ENCODE measurements at regions not wholly inside any gene's neighbourhood (a gene's known extent, or its start where the extent isn't known, plus 50 kb on each side); places are given as distances from the start of the nearest gene placed in this dataset.
"Not testable (repeated sequence)": the region's sequence is repeated elsewhere in the genome, so short reads cannot be mapped to it uniquely, and the experiment has no call there.

GRCh38 chr2:158866082-158866481, 71.0 kb downstream of the DAPL1 start:
- not testable (repeated sequence) for FAIRE-seq; DNase-seq (ENCODE audit: insufficient read length, low spot score)

- FAIRE-seq; DNase-seq (ENCODE audit: insufficient read length, low spot score): not testable (repeated sequence)
These were observed 72.5 kb downstream of the DAPL1 start for GRCh38 chr2:158867531-158868191.

DNA sequence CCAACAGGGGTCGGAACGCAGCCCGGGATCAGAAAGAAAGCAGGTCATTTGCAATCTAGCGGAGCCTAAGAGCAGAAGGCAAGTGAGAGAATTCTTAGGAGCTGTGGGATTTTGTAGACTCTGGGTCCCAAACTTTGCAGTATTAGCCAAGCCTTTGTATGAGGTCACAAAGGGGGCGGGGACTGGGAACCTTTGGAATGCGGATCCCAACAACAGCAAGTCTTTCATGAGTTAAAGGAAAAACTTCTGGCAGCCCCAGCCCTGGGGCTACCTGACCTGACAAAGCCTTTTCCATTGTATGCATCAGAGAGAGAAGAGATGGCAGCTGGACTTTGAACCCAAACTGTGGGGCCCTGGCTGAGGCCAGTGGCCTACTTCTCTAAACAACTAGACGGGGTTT, 73.3 kb downstream of the DAPL1 start:
- DNase-seq (ENCODE audit: insufficient read length, low spot score); FAIRE-seq: not testable (repeated sequence)

- not testable (repeated sequence) for FAIRE-seq; DNase-seq (ENCODE audit: insufficient read length, low spot score)
These were observed 74.0 kb downstream of the DAPL1 start for GRCh38 chr2:158869122-158869521.

- FAIRE-seq; DNase-seq (ENCODE audit: insufficient read length, low spot score): not testable (repeated sequence)
These were observed 74.5 kb downstream of the DAPL1 start for GRCh38 chr2:158869609-158870008.

- FAIRE-seq: no peak
These were observed 82.9 kb downstream of the DAPL1 start for GRCh38 chr2:158878003-158878402.

GRCh38 chr2:158879229-158879903, 84.2 kb downstream of the DAPL1 start:
- no peak for FAIRE-seq
- no peak for DNase-seq (ENCODE audit: insufficient read length, low spot score)

More at GRCh38 chr2:158878003-158878402, 82.9 kb downstream of the DAPL1 start:
- DNase-seq (ENCODE audit: insufficient read length, low spot score): no peak

DNA sequence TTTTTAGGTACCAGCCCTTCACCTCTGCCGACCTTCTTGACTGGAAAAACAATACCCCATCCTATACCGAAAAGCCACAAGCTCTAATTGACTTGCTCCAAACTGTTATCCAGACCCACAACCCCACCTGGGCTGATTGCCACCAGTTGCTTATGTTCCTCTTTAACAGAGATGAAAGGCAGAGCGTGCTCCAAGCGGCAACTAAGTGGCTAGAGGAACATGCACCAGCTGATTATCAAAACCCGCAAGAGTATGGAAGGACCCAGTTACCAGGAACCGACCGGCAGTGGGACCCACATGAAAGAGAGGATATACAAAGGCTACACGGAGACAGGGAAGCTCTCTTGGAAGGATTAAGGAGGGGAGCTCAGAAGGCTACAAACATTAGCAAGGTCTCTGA, 86.1 kb upstream of the TANC1 start:
- DNase-seq (ENCODE audit: insufficient read length, low spot score) (no peak), FAIRE-seq (no peak)

DNA sequence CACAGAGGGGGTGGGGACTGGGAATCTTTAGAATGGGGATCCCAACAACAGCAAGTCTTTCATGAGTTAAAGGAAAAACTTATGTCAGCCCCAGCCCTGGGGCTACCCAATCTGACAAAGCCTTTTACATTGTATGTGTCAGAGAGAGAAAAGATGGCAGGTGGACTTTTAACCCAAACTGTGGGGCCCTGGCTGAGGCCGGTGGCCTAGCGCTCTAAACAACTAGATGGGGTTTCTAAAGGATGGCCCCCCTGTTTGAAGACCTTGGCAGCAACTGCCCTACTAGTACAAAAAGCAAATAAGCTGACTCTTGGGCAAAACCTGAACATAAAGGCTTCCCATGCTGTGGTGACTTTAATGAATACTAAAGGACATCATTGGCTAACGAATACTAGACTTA, 83.9 kb upstream of the TANC1 start:
- not testable (repeated sequence) for FAIRE-seq; DNase-seq (ENCODE audit: insufficient read length, low spot score)

- not testable (repeated sequence) for FAIRE-seq; DNase-seq (ENCODE audit: insufficient read length, low spot score)
These were observed 83.3 kb upstream of the TANC1 start for GRCh38 chr2:158885018-158885678.

DNA sequence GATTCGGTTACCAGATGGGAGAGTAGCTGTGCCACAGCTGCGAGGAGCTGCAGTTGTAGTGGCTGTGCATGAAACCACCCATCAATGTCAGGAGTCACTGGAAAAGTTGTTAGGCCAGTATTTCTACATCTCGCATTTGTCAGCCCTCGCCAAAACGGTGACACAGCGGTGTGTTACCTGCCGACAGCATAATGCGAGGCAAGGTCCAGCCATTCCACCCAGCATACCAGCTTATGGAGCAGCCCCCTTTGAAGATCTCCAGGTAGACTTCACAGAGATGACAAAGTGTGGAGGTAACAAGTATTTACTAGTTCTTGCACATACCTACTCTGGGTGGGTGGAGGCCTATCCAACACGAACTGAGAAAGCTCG, 82.8 kb upstream of the TANC1 start:
- FAIRE-seq; DNase-seq (ENCODE audit: insufficient read length, low spot score): not testable (repeated sequence)

GRCh38 chr2:158889135-158889853, 79.1 kb upstream of the TANC1 start:
- DNase-seq (ENCODE audit: insufficient read length, low spot score): no peak
- no peak for FAIRE-seq

- DNase-seq (ENCODE audit: insufficient read length, low spot score): no peak
- no peak for FAIRE-seq
These were observed 78.0 kb upstream of the TANC1 start for GRCh38 chr2:158890296-158890905.

- no peak for DNase-seq (ENCODE audit: insufficient read length, low spot score)
- no peak for FAIRE-seq
These were observed 75.4 kb upstream of the TANC1 start for GRCh38 chr2:158893026-158893425.

DNA sequence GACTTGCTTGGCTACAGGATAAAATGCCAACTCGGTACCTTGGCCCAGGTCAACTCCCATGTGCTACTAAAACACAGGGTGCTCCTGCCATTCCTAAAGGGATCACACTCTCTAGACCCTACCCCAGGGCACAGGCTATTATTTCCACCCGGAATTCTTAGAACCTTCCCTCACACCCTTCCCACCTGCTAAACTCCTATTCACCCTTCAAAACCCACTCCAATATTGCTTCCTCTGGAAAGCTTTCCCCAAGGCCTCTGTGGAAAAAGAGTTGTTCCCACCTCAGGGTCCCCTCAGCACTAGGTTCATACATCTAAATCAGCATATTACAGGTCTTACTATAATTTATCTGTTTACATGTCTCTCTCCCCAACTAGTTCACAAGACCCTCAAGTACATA, 75.0 kb upstream of the TANC1 start:
- FAIRE-seq (no peak), DNase-seq (ENCODE audit: insufficient read length, low spot score) (no peak)

- FAIRE-seq: no peak
- peak; percentile 46 for DNase-seq (ENCODE audit: insufficient read length, low spot score)
These were observed 74.4 kb upstream of the TANC1 start for GRCh38 chr2:158894078-158894477.

GRCh38 chr2:158894572-158894971, 73.9 kb upstream of the TANC1 start:
- DNase-seq (ENCODE audit: insufficient read length, low spot score) (no peak), FAIRE-seq (no peak)

- FAIRE-seq (no peak), DNase-seq (ENCODE audit: insufficient read length, low spot score) (no peak)
These were observed 68.1 kb upstream of the TANC1 start for GRCh38 chr2:158900345-158900744.

DNA sequence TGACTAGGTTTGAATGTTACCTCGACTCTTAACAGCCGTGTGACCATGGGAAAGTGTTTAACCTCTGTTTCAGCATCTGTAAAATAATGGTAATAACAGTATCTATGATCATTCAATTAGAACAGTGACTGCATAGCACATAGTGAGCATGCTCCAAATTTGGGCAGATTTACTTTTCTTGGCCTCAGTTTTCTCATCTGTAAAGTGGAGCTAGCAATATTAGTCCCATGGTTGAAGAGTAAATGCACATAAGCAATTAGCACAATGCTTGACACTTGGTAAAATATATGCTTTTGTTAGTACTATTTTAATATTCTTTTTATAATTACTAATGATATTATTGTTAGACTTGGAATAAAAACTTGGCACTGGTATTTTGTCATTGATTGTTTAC, 66.4 kb upstream of the TANC1 start:
- no peak for FAIRE-seq
- no peak for DNase-seq (ENCODE audit: insufficient read length, low spot score)

DNA sequence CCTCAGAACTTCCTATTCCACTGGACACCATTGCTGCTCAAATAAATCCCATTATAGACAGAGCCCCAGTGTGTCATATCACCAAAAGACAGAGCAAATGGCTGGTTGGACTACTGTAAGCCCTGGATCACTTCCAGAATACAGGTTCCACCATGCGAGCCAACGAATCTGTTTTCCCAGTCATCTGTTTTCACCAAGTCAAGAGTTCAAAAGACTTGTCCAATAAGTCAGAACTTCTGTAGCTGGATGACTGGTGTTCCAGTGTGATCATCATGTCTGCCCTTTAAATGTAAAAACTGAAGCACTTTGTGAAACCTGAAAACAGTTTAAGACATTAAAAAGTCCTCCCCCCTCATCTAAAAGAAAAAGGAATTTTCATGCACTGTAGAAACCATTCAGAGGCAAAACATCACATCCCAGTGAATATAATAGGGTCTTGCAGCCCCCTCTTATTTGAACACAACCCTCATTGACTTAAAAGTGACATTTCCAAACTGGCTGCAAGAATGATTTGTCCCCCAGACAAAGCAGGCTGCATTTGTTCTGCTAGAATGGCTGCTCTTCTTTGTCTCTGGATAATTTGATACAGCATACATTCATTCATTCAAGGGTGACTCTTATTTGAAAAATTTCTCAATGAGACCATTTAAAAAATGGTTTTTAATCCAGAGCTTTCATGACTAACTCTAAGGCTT, 64.6 kb upstream of the TANC1 start:
- FAIRE-seq (no peak), DNase-seq (ENCODE audit: insufficient read length, low spot score) (no peak)
